CD4-positive, alpha-beta T cell treated with Interleukin-6 at 100 ng/mL for 8 hours (primary cell): ENCODE measurements at regions not wholly inside any gene's neighbourhood (a gene's known extent, or its start where the extent isn't known, plus 50 kb on each side); places are given as distances from the start of the nearest gene placed in this dataset.

Source experiments
- DNase-seq: peaks from one replicate; pipeline ENCODE4 v3.0.0-alpha.2; 2020; ENCODE audit warnings: mixed read lengths, low spot score

GRCh38 chr9:28624771-28625170, 1051.5 kb upstream of the C9orf72 start:
- no peak for DNase-seq

DNA sequence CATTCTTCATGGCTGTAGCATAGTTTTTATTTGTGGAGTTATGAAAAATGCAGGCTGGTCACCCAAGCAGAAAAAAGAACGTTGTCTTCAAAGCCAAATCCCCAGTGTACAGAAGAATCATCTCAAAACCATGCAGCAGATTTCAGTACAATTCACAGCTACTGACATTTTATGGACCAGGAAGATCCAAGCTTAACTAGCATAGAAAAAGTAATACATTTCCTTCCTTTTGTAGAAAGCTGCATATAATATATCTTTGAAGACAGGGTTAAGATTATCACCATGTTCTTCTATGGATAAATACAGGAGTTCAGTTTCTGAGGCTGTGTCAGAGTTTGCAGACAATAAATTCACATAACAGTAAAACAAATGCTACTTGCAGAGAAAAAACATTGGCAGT, 1054.8 kb upstream of the C9orf72 start:
- no peak for DNase-seq

GRCh38 chr9:28648723-28649122, 1075.4 kb upstream of the C9orf72 start:
- DNase-seq: no peak

GRCh38 chr9:28650327-28650726, 1077.0 kb upstream of the C9orf72 start:
- DNase-seq: no peak

DNA sequence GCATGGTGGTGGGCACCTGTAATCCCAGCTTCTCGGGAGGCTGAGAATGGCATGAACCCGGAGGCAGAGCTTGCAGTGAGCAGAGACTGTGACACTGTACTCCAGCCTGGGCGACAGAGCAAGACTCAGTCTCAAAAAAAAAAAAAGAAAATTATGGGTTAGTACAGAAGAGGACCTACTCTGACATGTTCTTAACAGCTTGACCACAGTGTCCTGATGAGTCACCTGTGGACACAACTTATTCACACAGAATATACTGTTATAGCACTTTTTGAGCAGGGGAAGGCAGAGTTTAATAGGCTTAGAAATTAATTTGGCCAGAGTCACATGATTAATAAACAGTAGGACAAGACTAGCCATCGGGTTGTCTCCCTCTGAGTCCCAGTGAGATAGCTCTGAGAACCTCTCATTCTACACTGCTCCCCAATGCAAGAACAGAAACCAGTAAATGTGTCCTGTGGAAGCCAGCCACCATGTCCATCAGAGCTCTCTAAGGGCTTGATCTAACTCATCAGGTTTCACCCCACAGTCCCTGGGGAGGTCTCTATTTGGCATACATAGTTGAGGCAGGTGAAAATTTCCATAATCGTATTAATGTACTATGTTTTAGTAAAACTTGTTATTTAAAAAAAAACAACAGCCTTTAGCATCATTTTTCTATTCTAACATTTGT, 1077.9 kb upstream of the C9orf72 start:
- no peak for DNase-seq

DNA sequence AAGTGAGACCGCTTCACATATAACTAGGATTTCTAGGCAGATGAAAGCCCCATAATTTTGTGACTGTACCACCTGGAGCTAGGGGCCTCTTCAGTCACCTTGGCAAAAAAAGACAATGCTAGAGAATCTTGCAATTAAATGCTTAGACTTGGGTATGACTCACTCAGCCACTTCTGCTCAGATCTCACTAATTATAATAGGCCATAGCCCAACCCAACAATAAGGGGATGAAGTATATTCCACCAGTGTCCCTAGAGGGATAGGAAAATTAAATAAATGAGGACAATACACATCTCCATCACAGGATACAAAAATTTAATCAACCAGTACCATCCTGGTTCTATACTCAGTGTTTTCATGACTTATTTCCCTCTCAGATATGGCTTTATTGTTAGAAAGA, 1079.9 kb upstream of the C9orf72 start:
- no peak for DNase-seq

DNA sequence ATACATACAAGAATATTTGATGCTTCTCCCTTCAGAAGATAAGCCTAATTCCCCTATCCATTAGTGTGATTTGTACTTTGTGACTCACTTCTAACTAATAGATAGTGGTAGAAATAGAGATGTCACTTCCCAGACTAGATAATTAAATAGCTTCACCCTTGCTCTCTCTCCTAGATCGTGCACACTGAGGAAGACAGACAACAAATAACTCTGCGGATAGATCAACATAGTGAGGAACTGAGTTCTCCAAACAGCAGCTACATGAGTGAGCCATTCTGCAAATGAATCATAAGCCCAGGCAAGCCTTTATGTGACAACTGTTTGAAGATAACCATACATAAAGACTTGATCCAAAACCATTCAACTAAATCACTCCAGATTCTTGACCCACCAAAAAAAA, 1083.4 kb upstream of the C9orf72 start:
- no peak for DNase-seq

- no peak for DNase-seq
These were observed 1088.6 kb upstream of the C9orf72 start for GRCh38 chr9:28661853-28662252.

- DNase-seq: no peak
These were observed 1089.4 kb upstream of the C9orf72 start for GRCh38 chr9:28662675-28663074.

- DNase-seq: no peak
These were observed 1094.9 kb upstream of the C9orf72 start for GRCh38 chr9:28668158-28668557.

DNA sequence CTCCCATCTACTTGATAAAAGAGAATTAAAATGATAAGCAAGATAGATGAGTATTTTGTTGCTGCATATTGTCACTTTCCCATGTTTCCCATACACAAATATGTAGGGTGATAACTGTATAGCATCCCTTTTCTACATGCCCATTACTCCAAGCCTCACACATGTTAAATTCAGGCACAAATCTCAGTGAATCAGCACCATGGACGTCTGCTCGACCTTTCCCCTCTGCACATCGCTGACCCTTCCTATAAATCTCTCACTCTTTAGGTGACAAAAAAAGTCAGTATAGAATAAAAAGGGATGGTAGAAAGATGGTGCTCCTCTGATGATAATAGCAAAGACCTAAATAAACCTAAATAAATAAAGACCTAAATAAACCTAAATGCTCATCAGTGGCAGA, 1097.7 kb upstream of the C9orf72 start:
- DNase-seq: no peak

GRCh38 chr9:28678097-28678496, 1104.8 kb upstream of the C9orf72 start:
- no peak for DNase-seq

GRCh38 chr9:28688172-28688571, 1114.9 kb upstream of the C9orf72 start:
- DNase-seq: no peak

DNA sequence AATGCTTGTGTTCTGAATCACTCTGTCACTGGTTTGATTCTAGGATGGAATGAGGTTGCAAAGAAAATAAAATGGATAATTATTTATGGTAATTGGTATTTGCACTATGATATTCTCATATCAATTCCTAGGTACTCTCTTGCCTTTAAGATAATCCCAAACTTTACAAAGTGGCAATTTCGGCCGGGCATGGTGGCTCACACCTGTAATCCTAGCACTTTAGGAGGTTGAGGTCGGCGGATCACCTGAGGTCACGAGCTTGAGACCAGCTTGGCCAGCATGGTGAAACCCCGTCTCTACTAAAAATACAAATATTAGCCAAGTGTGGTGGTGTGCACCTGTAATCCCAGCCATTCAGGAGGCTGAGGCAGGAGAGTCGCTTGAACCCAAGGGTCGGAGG, 1118.7 kb upstream of the C9orf72 start:
- no peak for DNase-seq

GRCh38 chr9:28696960-28697359, 1123.7 kb upstream of the C9orf72 start:
- DNase-seq: no peak

GRCh38 chr9:28699632-28700031, 1126.4 kb upstream of the C9orf72 start:
- no peak for DNase-seq

DNA sequence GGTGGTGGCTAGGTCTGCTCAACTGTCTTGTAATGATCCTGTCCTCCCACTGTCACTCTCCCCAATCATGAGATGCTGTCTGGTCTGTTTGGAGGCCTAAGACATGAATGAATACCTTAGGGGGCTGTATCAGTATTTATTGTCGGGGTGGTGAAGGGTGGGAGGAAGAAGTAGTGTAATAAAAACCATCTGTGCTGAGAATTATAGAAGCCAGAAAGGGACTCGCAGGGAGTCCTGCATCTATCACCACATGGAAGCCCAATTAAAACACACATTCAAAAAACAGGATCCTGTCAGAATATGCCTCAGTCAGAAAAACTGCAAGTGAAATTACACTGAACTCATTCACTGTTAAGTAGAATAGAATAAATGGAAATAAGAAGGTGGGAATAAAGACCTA, 1134.3 kb upstream of the C9orf72 start:
- DNase-seq: no peak

DNA sequence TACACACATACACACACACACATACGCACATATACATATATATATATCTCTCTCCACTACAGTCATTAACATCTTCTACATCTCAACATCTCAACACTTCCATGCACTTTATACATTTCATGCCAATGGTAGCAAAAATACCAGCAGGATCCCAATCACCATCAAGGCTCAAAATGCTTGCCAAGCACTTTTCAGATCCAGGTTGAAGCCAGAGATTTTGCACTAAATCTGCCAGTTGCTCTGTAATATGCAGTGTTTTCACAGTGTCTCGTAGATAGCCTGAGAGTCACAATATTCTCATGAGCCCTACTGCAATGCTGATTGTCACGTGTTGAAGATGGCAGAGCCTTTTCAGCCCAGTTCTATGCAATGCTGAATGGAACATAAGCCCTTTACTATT, 1140.9 kb upstream of the C9orf72 start:
- DNase-seq: no peak

DNA sequence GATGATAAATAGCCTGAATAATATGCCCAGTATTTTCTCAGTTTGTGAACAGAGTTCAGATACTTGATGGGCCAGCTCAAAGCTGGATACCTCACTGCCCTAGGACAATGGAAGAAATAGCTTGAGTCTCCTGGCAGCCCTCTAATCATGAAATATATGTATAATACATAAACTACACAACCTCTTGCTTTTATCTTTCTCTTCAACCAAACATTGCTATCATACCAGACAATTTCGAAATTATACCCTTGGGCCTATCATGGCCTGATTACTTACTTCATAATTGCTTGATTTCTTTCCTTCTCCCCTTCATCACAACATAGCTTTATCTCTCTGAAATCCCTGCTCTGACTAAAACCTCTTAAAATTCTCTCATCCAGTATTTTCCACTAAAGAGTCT, 1144.9 kb upstream of the C9orf72 start:
- DNase-seq: no peak

DNA sequence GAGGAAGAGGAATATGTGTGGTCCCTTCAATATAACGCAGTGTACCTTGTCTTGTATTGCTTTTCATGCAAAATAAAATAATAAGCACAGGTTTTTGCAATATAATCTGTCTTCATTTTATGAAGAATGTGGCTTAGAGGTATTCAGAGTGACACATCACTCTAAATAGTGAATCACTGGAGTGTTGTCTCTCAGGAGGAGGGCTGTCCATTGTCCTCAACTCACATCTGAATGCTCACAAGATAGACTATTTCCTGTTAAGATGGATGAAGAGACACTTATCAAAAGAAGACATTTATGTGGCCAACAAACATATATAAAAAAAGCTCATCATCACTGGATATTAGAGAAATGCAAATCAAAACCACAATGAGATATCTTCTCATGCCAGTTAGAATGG, 1147.5 kb upstream of the C9orf72 start:
- DNase-seq: no peak

DNA sequence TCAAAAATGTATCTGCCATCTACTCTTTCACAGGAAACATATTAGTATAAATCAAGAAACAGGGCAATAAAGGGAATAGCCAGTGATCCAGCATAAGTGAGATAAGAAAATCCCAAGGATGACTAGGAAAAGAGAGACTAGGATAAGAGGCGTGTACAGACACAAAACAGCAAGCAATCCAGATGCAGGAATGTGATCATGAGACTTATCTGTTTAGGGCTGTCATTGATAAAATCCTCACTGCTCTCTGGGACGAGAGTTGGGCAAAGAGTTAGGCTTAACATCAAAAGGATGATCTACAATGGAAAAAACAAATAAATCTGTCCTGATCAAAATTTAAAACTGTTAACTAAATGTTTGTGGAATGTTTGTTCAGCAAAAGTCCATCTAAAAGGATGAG, 1156.8 kb upstream of the C9orf72 start:
- DNase-seq: no peak

DNA sequence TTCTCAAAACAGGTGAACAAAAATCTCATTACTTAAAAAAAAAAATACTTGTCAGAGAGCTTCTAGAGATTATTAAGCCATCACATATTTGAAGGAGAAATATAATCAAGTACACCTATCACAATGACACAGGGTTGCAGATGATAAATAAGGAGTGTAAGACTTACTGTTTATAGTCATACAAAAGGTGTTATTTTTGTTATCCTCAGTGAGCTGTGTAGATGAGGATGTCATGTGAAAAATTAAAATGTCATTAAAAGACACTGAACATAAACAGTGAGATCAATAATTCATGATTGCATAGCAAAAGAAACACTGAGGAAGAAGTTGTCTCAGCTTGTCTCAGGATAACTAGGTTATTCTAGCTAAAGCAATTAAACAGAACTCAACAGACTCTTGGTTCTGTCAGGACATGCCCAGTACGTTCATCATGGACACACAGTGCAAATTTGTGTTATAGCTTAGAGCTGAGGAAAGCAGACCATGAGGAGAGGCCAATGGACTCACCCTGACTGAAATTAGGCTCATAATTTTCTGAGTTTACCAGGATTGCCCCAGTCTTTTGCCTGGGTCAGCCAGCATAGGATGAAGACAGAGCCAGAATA, 1162.6 kb upstream of the C9orf72 start:
- no peak for DNase-seq

- no peak for DNase-seq
These were observed 1168.2 kb upstream of the C9orf72 start for GRCh38 chr9:28741459-28741858.

- DNase-seq: no peak
These were observed 1174.2 kb upstream of the C9orf72 start for GRCh38 chr9:28747351-28747985.
